H9 (cell line): ENCODE measurements at regions not wholly inside any gene's neighbourhood (a gene's known extent, or its start where the extent isn't known, plus 50 kb on each side); places are given as distances from the start of the nearest gene placed in this dataset.

Experiments used
- DNase-seq: peaks from one replicate; pipeline ENCODE4 v3.0.0-alpha.2; 2017
- H2AFZ ChIP-seq: one replicate; pipeline ENCODE4 v1.6.1; 2013; ENCODE audit warnings: mild to moderate bottlenecking, low read length, control low read depth, moderate library complexity
- H2AK5ac ChIP-seq: 2 replicates; pipeline ENCODE4 v1.6.1; 2013; ENCODE audit warnings: low read length, control low read depth, mixed read lengths; ENCODE audit not compliant: insufficient read length
- H2BK120ac ChIP-seq: one replicate; pipeline ENCODE4 v1.6.1; 2013; ENCODE audit warnings: low read depth, mild to moderate bottlenecking, low read length, control low read depth, inconsistent platforms; ENCODE audit not compliant: poor library complexity, severe bottlenecking
- H2BK12ac ChIP-seq: 2 replicates; pipeline ENCODE4 v1.6.1; 2013; ENCODE audit warnings: low read length, control low read depth, mixed read lengths, low read depth; ENCODE audit not compliant: insufficient read length
- H2BK15ac ChIP-seq: 2 replicates; pipeline ENCODE4 v1.6.1; 2013; ENCODE audit warnings: low read depth, low read length, control low read depth
- H2BK20ac ChIP-seq: one replicate; pipeline ENCODE4 v1.6.1; 2013; ENCODE audit warnings: low read depth, mild to moderate bottlenecking, low read length, control low read depth, inconsistent platforms; ENCODE audit not compliant: poor library complexity, severe bottlenecking
- H2BK5ac ChIP-seq: 2 replicates; pipeline ENCODE4 v1.6.1; 2013; ENCODE audit warnings: low read length, control low read depth, mixed read lengths; ENCODE audit not compliant: insufficient read length
- H3K14ac ChIP-seq: 2 replicates; pipeline ENCODE4 v1.6.1; 2013; ENCODE audit warnings: low read length, control low read depth; ENCODE audit not compliant: insufficient read depth
- H3K18ac ChIP-seq: 2 replicates; pipeline ENCODE4 v1.6.1; 2013; ENCODE audit warnings: low read depth, mild to moderate bottlenecking, mixed read lengths, low read length, control low read depth; ENCODE audit not compliant: insufficient read length
- H3K23ac ChIP-seq: 2 replicates; pipeline ENCODE4 v1.6.1; 2013; ENCODE audit warnings: low read length, control low read depth, mixed read lengths, low read depth; ENCODE audit not compliant: insufficient read length
- H3K23me2 ChIP-seq: 2 replicates; pipeline ENCODE4 v1.6.1; 2013; ENCODE audit warnings: low read depth, mild to moderate bottlenecking, mixed read lengths, low read length, control low read depth; ENCODE audit not compliant: insufficient read length, poor library complexity, severe bottlenecking
- H3K27ac ChIP-seq: 2 replicates; pipeline ENCODE4 v1.5.1; 2013; ENCODE audit warnings: low read length, control low read depth, mixed read lengths, low read depth; ENCODE audit not compliant: insufficient read length
- H3K27me3 ChIP-seq: 2 replicates; pipeline ENCODE4 v1.6.1; 2013; ENCODE audit warnings: low read length, control low read depth, inconsistent platforms; ENCODE audit not compliant: insufficient read depth
- H3K4ac ChIP-seq: 2 replicates; pipeline ENCODE4 v1.6.1; 2013; ENCODE audit warnings: low read depth, mild to moderate bottlenecking, control low read depth, inconsistent platforms, low read length, moderate library complexity
- H3K4me1 ChIP-seq: 2 replicates; pipeline ENCODE4 v1.6.1; 2013; ENCODE audit warnings: low read length, control low read depth, inconsistent platforms; ENCODE audit not compliant: insufficient read depth
- H3K4me2 ChIP-seq: 2 replicates; pipeline ENCODE4 v1.6.1; 2013; ENCODE audit warnings: low read length, control low read depth, mixed read lengths; ENCODE audit not compliant: insufficient read length, insufficient read depth
- H3K56ac ChIP-seq: 2 replicates; pipeline ENCODE4 v1.6.1; 2013; ENCODE audit warnings: low read depth, mild to moderate bottlenecking, mixed read lengths, low read length, control low read depth; ENCODE audit not compliant: insufficient read length
- H3K79me1 ChIP-seq: 2 replicates; pipeline ENCODE4 v1.6.1; 2013; ENCODE audit warnings: low read depth, mild to moderate bottlenecking, moderate library complexity, low read length, control low read depth, inconsistent platforms; ENCODE audit not compliant: insufficient read depth, poor library complexity, severe bottlenecking
- H3K79me2 ChIP-seq: 2 replicates; pipeline ENCODE4 v1.6.1; 2013; ENCODE audit warnings: low read length, control low read depth, inconsistent platforms; ENCODE audit not compliant: insufficient read depth
- H3K9ac ChIP-seq: 2 replicates; pipeline ENCODE4 v1.6.1; 2013; ENCODE audit warnings: low read length, control low read depth, mixed read lengths; ENCODE audit not compliant: insufficient read length; ENCODE audit errors: extremely low read depth
- H3K9me3 ChIP-seq: one replicate; pipeline ENCODE4 v1.6.1; 2013; ENCODE audit warnings: low read depth, low read length, inconsistent platforms; ENCODE audit not compliant: control insufficient read depth
- H3T11ph ChIP-seq: one replicate; pipeline ENCODE4 v1.6.1; 2013; ENCODE audit warnings: mild to moderate bottlenecking, low read length, control low read depth, inconsistent platforms
- H4K20me1 ChIP-seq: one replicate; pipeline ENCODE4 v1.6.1; 2013; ENCODE audit not compliant: control insufficient read depth, insufficient read length, insufficient read depth
- H4K5ac ChIP-seq: 2 replicates; pipeline ENCODE4 v1.6.1; 2013; ENCODE audit warnings: low read depth, mild to moderate bottlenecking, mixed read lengths, low read length, control low read depth; ENCODE audit not compliant: insufficient read length
- H4K8ac ChIP-seq: replicated peaks from 2 replicates; pipeline ENCODE4 v1.6.1; 2013; ENCODE audit warnings: low read length, control low read depth, mixed read lengths, low read depth; ENCODE audit not compliant: insufficient read length
- H4K91ac ChIP-seq: 2 replicates; pipeline ENCODE4 v1.6.1; 2013; ENCODE audit warnings: low read depth, mild to moderate bottlenecking, moderate library complexity, mixed read lengths, low read length, control low read depth; ENCODE audit not compliant: insufficient read length
- H3K27ac Mint-ChIP-seq, 3 experiments: 2 replicates in 2 of 3; 3 replicates in 1 of 3; pipeline ENCODE4 v1.8.0; 2020 to 2021; ENCODE audit warnings: mixed read lengths in 3 of 3, mild to moderate bottlenecking in 1 of 3, moderate library complexity in 1 of 3
- H3K27me3 Mint-ChIP-seq: 2 replicates; pipeline ENCODE4 v1.8.0; 2021; ENCODE audit warnings: low read depth, mild to moderate bottlenecking, moderate library complexity, mixed read lengths
- H3K36me3 Mint-ChIP-seq, 3 experiments: 2 replicates in 2 of 3; 3 replicates in 1 of 3; pipeline ENCODE4 v1.8.0; 2020 to 2021; ENCODE audit warnings: low read depth in 3 of 3, mixed read lengths in 3 of 3; ENCODE audit not compliant: insufficient read depth in 1 of 3
- H3K4me1 Mint-ChIP-seq, 2 experiments: 2 replicates each; pipeline ENCODE4 v1.8.0; 2020; ENCODE audit warnings: mixed read lengths in 2 of 2
- H3K4me3 Mint-ChIP-seq, 2 experiments: 2 replicates in 1 of 2; 3 replicates in 1 of 2; pipeline ENCODE4 v1.8.0; 2020 to 2021; ENCODE audit warnings: mild to moderate bottlenecking in 2 of 2, mixed read lengths in 2 of 2, moderate library complexity in 1 of 2
- H3K9me3 Mint-ChIP-seq, 2 experiments: 2 replicates in 1 of 2; 3 replicates in 1 of 2; pipeline ENCODE4 v1.8.0; 2020; ENCODE audit warnings: mild to moderate bottlenecking in 2 of 2, mixed read lengths in 2 of 2, moderate library complexity in 1 of 2
- CTCF ChIP-seq: fragments of 200-600 bp; sonication (generic); conservative IDR thresholded peaks from 3 replicates; pipeline ENCODE4 v1.8.0; 2021; ENCODE audit warnings: antibody characterized with exemption, mild to moderate bottlenecking

DNA sequence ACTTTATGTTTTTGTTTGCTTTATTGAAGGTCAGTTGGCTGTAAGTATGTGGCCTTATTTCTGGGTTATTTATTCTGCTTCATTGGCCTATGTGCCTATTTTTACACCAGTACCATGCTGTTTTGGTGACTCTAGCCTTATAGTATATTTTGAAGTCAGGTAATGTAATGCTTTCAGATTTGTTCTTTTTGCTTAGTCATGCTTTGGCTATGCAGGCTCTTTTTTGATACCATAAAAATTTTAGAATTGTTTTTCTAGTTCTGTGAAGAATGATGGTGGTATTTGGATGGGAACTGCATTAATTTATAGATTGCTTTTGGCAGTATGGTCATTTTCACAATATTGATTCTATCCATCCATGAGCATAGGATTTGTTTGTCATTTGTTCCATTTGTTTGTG is 63.5 kb upstream of the TTC14 start:
- Mint-ChIP-seq H3K9me3 (no peaks in the 10 kb centered on the region; a peak in 1 of 5 replicates), H3K27me3 (no peaks in the 10 kb centered on the region), H3K36me3 (no peaks in the 10 kb centered on the region), H3K4me1 (no peaks in the 10 kb centered on the region), H3K27ac (no peak overlapping the region), H3K4me3 (no peak overlapping the region)
- Histone ChIP-seq H4K20me1 (no peaks in the 10 kb centered on the region), H2AK5ac (no peak overlapping the region), H3K4me1 (no peaks in the 10 kb centered on the region), H3K14ac (no peak overlapping the region), H3K4me2 (no peak overlapping the region), H3K23me2 (no peaks in the 10 kb centered on the region), H3K4ac (no peak overlapping the region), H2BK120ac (no peak overlapping the region), H4K8ac (no peak overlapping the region), H2AFZ (no peak overlapping the region), H3K23ac (no peak overlapping the region), H3K27ac (no peak overlapping the region), H2BK20ac (no peak overlapping the region), H2BK12ac (no peak overlapping the region), H2BK5ac (no peak overlapping the region), H3K27me3 (no peaks in the 10 kb centered on the region), H3T11ph (no peak overlapping the region), H3K56ac (no peak overlapping the region), H3K9ac (no peak overlapping the region), H2BK15ac (no peak overlapping the region), H4K91ac (no peak overlapping the region), H3K79me1 (no peaks in the 10 kb centered on the region), H3K9me3 (no peaks in the 10 kb centered on the region), H3K18ac (no peak overlapping the region), H4K5ac (no peak overlapping the region), H3K79me2 (no peaks in the 10 kb centered on the region)
- no peak for TF ChIP-seq CTCF
- no peak for DNase-seq
